PC-3 (cell line): ENCODE measurements at regions not wholly inside any gene's neighbourhood (a gene's known extent, or its start where the extent isn't known, plus 50 kb on each side); places are given as distances from the start of the nearest gene placed in this dataset.

ENCODE experiments used
- ATAC-seq: fragments of 200-7000 bp; cut with Tn5 transposase; 2 replicates; pipeline ENCODE4 v1.9.1; 2020; ENCODE audit warnings: mild to moderate bottlenecking, moderate library complexity
- BruUV-seq: library from RNA; stranded (reverse); fragments of 400-500 nt; replicated peaks from 2 replicates; lab custom pipeline; 2021; lab: Mats Ljungman, UMichigan
- CTCF ChIA-PET: fragments of 300-600 bp; sonication (Branson Sonifier 250); formaldehyde crosslinking; loops from one replicate; lab custom pipeline; 2022; ENCODE audit warnings: antibody characterized with exemption; lab: Charles Lee
- POLR2A ChIA-PET: fragments of 300-600 bp; sonication (Branson Sonifier 250); formaldehyde crosslinking; loops from one replicate; lab custom pipeline; 2022; ENCODE audit warnings: antibody characterized with exemption; ENCODE audit not compliant: unreplicated experiment; lab: Charles Lee
- DNase-seq: peaks from one replicate; pipeline ENCODE4 v3.0.0-alpha.2; 2015
- H2AFZ ChIP-seq: fragments of 300-600 bp; sonication (generic); 2 replicates; pipeline ENCODE4 v1.6.0; 2016; ENCODE audit warnings: antibody characterized with exemption, low read length
- H3F3A ChIP-seq: fragments of 300-600 bp; sonication (generic); one replicate; pipeline ENCODE4 v1.6.0; 2017; ENCODE audit warnings: antibody characterized with exemption, low read length, control low read depth, mild to moderate bottlenecking; ENCODE audit not compliant: unreplicated experiment
- H3K27ac ChIP-seq: fragments of 300-600 bp; sonication (generic); 2 replicates; pipeline ENCODE4 v1.5.1; 2016; ENCODE audit warnings: mild to moderate bottlenecking, low read length
- H3K27me3 ChIP-seq: fragments of 300-600 bp; sonication (generic); 2 replicates; pipeline ENCODE4 v1.6.1; 2016; ENCODE audit warnings: low read length, mixed read lengths
- H3K36me3 ChIP-seq: fragments of 300-600 bp; sonication (generic); 2 replicates; pipeline ENCODE4 v1.6.1; 2016; ENCODE audit warnings: low read depth, mixed run types, low read length, mixed read lengths
- H3K4me1 ChIP-seq: fragments of 300-600 bp; sonication (generic); 2 replicates; pipeline ENCODE4 v1.5.1; 2016; ENCODE audit warnings: low read length; ENCODE audit not compliant: insufficient read depth
- H3K4me2 ChIP-seq: fragments of 300-600 bp; sonication (generic); 2 replicates; pipeline ENCODE4 v1.6.0; 2016; ENCODE audit warnings: low read length
- H3K4me3 ChIP-seq: fragments of 300-600 bp; sonication (generic); 2 replicates; pipeline ENCODE4 v1.5.1; 2016; ENCODE audit warnings: mild to moderate bottlenecking, low read length, mixed read lengths
- H3K79me2 ChIP-seq: fragments of 300-600 bp; sonication (generic); 2 replicates; pipeline ENCODE4 v1.6.1; 2017; ENCODE audit warnings: low read length, mixed read lengths
- H3K9ac ChIP-seq: fragments of 300-600 bp; sonication (generic); 2 replicates; pipeline ENCODE4 v1.6.0; 2016; ENCODE audit warnings: mild to moderate bottlenecking, low read length
- H3K9me2 ChIP-seq: fragments of 300-600 bp; sonication (generic); replicated peaks from 2 replicates; pipeline ENCODE4 v1.6.1; 2016; ENCODE audit warnings: mixed run types, low read length, mixed read lengths
- H3K9me3 ChIP-seq: fragments of 300-600 bp; sonication (generic); 2 replicates; pipeline ENCODE4 v1.6.1; 2016; ENCODE audit warnings: low read length, mixed read lengths
- H4K20me1 ChIP-seq: fragments of 300-600 bp; sonication (generic); 2 replicates; pipeline ENCODE4 v1.6.1; 2016; ENCODE audit warnings: low read length, mixed read lengths
- CTCF ChIP-seq: fragments of 300-600 bp; sonication (generic); conservative IDR thresholded peaks from 2 replicates; pipeline ENCODE4 v1.5.1; 2017; ENCODE audit warnings: antibody characterized with exemption, low read depth, mild to moderate bottlenecking, low read length
- EZH2 ChIP-seq: fragments of 300-600 bp; sonication (generic); IDR thresholded peaks from one replicate; pipeline ENCODE4 v1.6.1; 2017; ENCODE audit warnings: antibody characterized with exemption, mild to moderate bottlenecking, low read length; ENCODE audit not compliant: unreplicated experiment
- EZH2phosphoT487 ChIP-seq: fragments of 300-600 bp; sonication (generic); IDR thresholded peaks from 2 replicates; pipeline ENCODE4 v1.6.1; 2018; ENCODE audit warnings: mild to moderate bottlenecking, antibody characterized with exemption, low read length, borderline replicate concordance
- intact Hi-C: fragments of 100-400 bp; cut with micrococcal nuclease; formaldehyde crosslinking; loops from 2 replicates; pipeline ENCODE4 v1.9.0; 2023

DNA sequence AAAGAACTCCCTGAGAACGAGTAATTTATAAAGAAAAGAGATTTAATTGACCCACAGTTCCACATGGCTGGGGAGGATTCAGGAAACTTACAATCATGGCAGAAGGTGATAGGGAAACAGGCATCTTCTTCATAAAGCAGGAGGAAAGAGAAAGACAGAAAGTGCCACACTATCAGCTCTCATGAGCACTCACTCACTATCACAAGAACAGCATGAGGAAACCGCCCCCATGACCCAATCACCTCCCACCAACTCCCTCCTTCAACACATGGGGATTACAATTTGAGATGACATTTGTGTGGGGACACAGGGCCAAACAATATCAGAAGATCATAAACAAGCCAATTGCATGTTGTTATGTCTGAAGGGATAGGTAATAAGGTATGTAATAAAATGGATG, 935.9 kb upstream of the COX7C start:
- DNase-seq: no peak

DNA sequence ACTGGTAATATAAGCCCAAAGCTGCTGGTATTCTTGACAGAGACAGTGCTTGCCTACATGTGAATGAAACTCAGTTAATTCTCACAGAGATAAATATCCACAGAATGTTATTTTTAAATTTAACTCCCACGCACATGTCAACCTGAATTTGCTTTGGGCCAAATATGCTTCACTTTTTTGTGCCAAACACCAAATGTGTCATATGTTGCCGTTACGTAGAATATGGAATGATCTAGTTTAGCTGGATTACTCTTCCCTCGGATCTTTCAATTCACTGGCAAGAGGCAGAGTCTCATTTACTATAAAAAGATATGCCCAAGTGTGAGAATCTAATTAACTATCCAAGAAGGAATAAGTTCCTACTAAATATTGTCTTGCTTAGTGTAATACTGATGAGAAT, 933.4 kb upstream of the COX7C start:
- ChIA-PET CTCF (no interaction called here), POLR2A (no interaction called here)
- Histone ChIP-seq H3K9ac (no peak overlapping the region), H3K36me3 (no peaks in the 10 kb centered on the region; the same call in 1 of the 2 replicates), H3K4me1 (no peaks in the 10 kb centered on the region), H3K4me2 (no peak overlapping the region), H3K9me3 (no peaks in the 10 kb centered on the region), H3F3A (no peaks in the 10 kb centered on the region), H3K27me3 (no peaks in the 10 kb centered on the region), H3K79me2 (no peaks in the 10 kb centered on the region), H2AFZ (no peak overlapping the region), H3K9me2 (no peaks in the 10 kb centered on the region), H3K27ac (no peak overlapping the region), H4K20me1 (no peaks in the 10 kb centered on the region), H3K4me3 (no peak overlapping the region)
- ATAC-seq (no peak), DNase-seq (no peak)
- intact Hi-C loops: no loop called here
- BruUV-seq: no TSS peak
- TF ChIP-seq EZH2 (no peak), CTCF (no peak), EZH2phosphoT487 (no peak)

More for the DNA sequence above, 935.9 kb upstream of the COX7C start:
- ChIA-PET POLR2A (no interaction called here), CTCF (no interaction called here)
- intact Hi-C loops: no loop called here
- no peaks in the 10 kb centered on the region for H3K27me3 ChIP-seq
- no peak for ATAC-seq
- no peak overlapping the region for H3K9ac ChIP-seq
- no peak overlapping the region for H3K4me2 ChIP-seq
- no peaks in the 10 kb centered on the region for H3K9me2 ChIP-seq
- no peaks in the 10 kb centered on the region for H4K20me1 ChIP-seq
- no TSS peak for BruUV-seq
- H2AFZ ChIP-seq: no peak overlapping the region
- H3K79me2 ChIP-seq: no peaks in the 10 kb centered on the region
- TF ChIP-seq EZH2phosphoT487: no peak
- TF ChIP-seq CTCF: no peak
- no peak for TF ChIP-seq EZH2
- H3K36me3 ChIP-seq: no peaks in the 10 kb centered on the region
- H3F3A ChIP-seq: no peaks in the 10 kb centered on the region
- no peaks in the 10 kb centered on the region for H3K4me1 ChIP-seq
- H3K4me3 ChIP-seq: no peak overlapping the region
- no peak overlapping the region for H3K27ac ChIP-seq
- H3K9me3 ChIP-seq: no peaks in the 10 kb centered on the region

DNA sequence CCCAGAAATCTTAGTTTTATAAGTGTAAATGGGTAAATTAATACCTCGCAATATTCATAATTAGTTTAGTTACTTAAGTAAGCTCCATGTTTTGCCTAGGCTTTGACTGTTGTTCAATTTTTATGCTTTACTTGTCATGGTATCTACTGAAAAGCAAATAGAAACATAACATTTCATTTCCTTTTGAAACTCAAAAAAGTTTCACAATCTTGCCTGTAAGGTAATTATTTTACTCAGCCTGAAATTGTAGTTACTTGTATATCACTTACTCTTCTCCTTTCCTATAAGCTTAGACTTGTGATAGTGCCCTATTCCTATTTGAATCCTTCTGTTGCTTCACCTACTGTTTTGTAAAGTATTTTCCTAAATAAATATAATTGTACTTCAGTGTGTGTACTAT, 914.4 kb upstream of the COX7C start:
- no peak for ATAC-seq
- intact Hi-C loops: no loop called here

More for the DNA sequence above, 914.4 kb upstream of the COX7C start:
- Histone ChIP-seq H3K4me3 (no peak overlapping the region), H3K79me2 (no peaks in the 10 kb centered on the region), H3K4me1 (no peaks in the 10 kb centered on the region), H4K20me1 (no peaks in the 10 kb centered on the region), H2AFZ (no peak overlapping the region), H3F3A (no peaks in the 10 kb centered on the region), H3K36me3 (no peaks in the 10 kb centered on the region), H3K4me2 (no peak overlapping the region), H3K9me2 (no peaks in the 10 kb centered on the region), H3K27ac (no peak overlapping the region), H3K27me3 (no peaks in the 10 kb centered on the region), H3K9ac (no peak overlapping the region), H3K9me3 (no peaks in the 10 kb centered on the region)
- BruUV-seq: no TSS peak
- DNase-seq: no peak
- CTCF ChIA-PET: interaction anchor here (0.5 kb wide), 1 partner anchor 900 kb away, joined by 3 read pairs; no protein-coding TSS in a partner anchor
- POLR2A ChIA-PET: no interaction called here
- TF ChIP-seq EZH2: no peak
